HCT116 (cell line): ENCODE measurements at regions not wholly inside any gene's neighbourhood (a gene's known extent, or its start where the extent isn't known, plus 50 kb on each side); places are given as distances from the start of the nearest gene placed in this dataset.

Experiments used
- ATAC-seq: fragments of 200-7000 bp; cut with Tn5 transposase; 2 replicates; pipeline ENCODE4 v1.9.1; 2020; ENCODE audit warnings: mild to moderate bottlenecking, moderate library complexity
- BruUV-seq: library from RNA; stranded (reverse); fragments of 400-500 nt; replicated peaks from 2 replicates; lab custom pipeline; 2021; lab: Mats Ljungman, UMichigan
- CTCF ChIA-PET: fragments of 300-600 bp; sonication (Branson Sonifier 250); formaldehyde crosslinking; loops from one replicate; lab custom pipeline; 2021; ENCODE audit warnings: antibody characterized with exemption; lab: Charles Lee
- POLR2A ChIA-PET: fragments of 300-600, 350-600 bp; sonication (Branson Sonifier 250); formaldehyde crosslinking; loops from one replicate; lab custom pipeline; 2021; ENCODE audit warnings: antibody characterized with exemption; lab: Charles Lee
- RAD21 ChIA-PET, 2 experiments: fragments of 300-600 bp; sonication (Branson Sonifier 250); formaldehyde crosslinking; loops; one replicate each; lab custom pipeline; 2023; ENCODE audit warnings: low total read pairs in 2 of 2; ENCODE audit not compliant: uncharacterized antibody in 2 of 2, unreplicated experiment in 2 of 2, low non-redundant PET in 1 of 2; lab: Charles Lee
- DNase-seq: peaks from one replicate; pipeline ENCODE4 v3.0.0-alpha.2; 2010; ENCODE audit warnings: low read depth, low spot score
- H2AFZ ChIP-seq: fragments of 200-600 bp; shearing (Covaris generic), sonication (generic); 2 replicates; pipeline ENCODE4 v1.6.1; 2017; ENCODE audit warnings: low read depth, mixed run types, mixed read lengths, antibody characterized with exemption, low read length; ENCODE audit not compliant: poor library complexity, severe bottlenecking
- H3K27ac ChIP-seq: 2 replicates; pipeline ENCODE4 v1.5.1; 2012; ENCODE audit warnings: low read depth, low read length
- H3K27me3 ChIP-seq: fragments of 200-600 bp; sonication (generic); 2 replicates; pipeline ENCODE4 v1.6.1; 2016; ENCODE audit warnings: mixed run types, low read length, mixed read lengths; ENCODE audit not compliant: insufficient read depth
- H3K36me3 ChIP-seq, 2 experiments: fragments of 200-500 bp in 1 of 2; fragments of 200-600 bp in 1 of 2; sonication (Bioruptor generic) in 1 of 2; sonication (generic) in 1 of 2; 2 replicates each; pipeline versions ENCODE4 v1.5.1 to v1.6.1; 2014 to 2016; ENCODE audit warnings: low read length in 2 of 2, inconsistent platforms in 1 of 2, mixed read lengths in 1 of 2, mixed run types in 1 of 2; ENCODE audit not compliant: insufficient read depth in 2 of 2, control insufficient read depth in 1 of 2
- H3K4me1 ChIP-seq, 2 experiments: fragments of 200-600 bp in 1 of 2; sonication (generic) in 1 of 2; 2 replicates each; pipeline versions ENCODE4 v1.5.1 to v1.6.1; 2012 to 2017; ENCODE audit warnings: low read length in 2 of 2, inconsistent platforms in 1 of 2, mild to moderate bottlenecking in 1 of 2, mixed read lengths in 1 of 2, mixed run types in 1 of 2, moderate library complexity in 1 of 2; ENCODE audit not compliant: insufficient read depth in 2 of 2, control insufficient read depth in 1 of 2
- H3K4me2 ChIP-seq: fragments of 200-600 bp; sonication (generic); 2 replicates; pipeline ENCODE4 v1.6.1; 2017; ENCODE audit warnings: mixed run types, low read length, mixed read lengths
- H3K4me3 ChIP-seq, 2 experiments: fragments of 200-600 bp in 1 of 2; sonication (generic) in 1 of 2; replicated peaks in 1 of 2; 2 replicates each; pipeline ENCODE4 v1.5.1; 2011 to 2016; ENCODE audit warnings: low read length in 2 of 2, control low read depth in 1 of 2, low read depth in 1 of 2, mild to moderate bottlenecking in 1 of 2, mixed read lengths in 1 of 2, mixed run types in 1 of 2
- H3K79me2 ChIP-seq: fragments of 200-600 bp; sonication (generic); 2 replicates; pipeline ENCODE4 v1.6.1; 2017; ENCODE audit warnings: mild to moderate bottlenecking, mixed run types, low read length, moderate library complexity, mixed read lengths; ENCODE audit not compliant: insufficient read depth
- H3K9ac ChIP-seq: fragments of 200-600 bp; sonication (generic); 2 replicates; pipeline ENCODE4 v1.6.1; 2016; ENCODE audit warnings: low read length, mixed read lengths
- H3K9me2 ChIP-seq: fragments of 200-600 bp; sonication (generic), shearing (Covaris generic); 2 replicates; pipeline ENCODE4 v1.6.1; 2017; ENCODE audit warnings: mixed run types, mild to moderate bottlenecking, moderate library complexity; ENCODE audit not compliant: insufficient read depth
- H3K9me3 ChIP-seq, 2 experiments: fragments of 200-500 bp in 1 of 2; fragments of 200-600 bp in 1 of 2; sonication (Bioruptor generic) in 1 of 2; sonication (generic) in 1 of 2; 2 replicates each; pipeline ENCODE4 v1.6.1; 2014 to 2017; ENCODE audit warnings: low read length in 2 of 2, mixed read lengths in 2 of 2, inconsistent platforms in 1 of 2, low read depth in 1 of 2, mild to moderate bottlenecking in 1 of 2, mixed run types in 1 of 2, moderate library complexity in 1 of 2; ENCODE audit not compliant: control insufficient read depth in 1 of 2, insufficient read depth in 1 of 2
- H4K20me1 ChIP-seq: fragments of 200-600 bp; sonication (generic), shearing (Covaris generic); 2 replicates; pipeline ENCODE4 v1.6.1; 2017; ENCODE audit warnings: mixed run types, mild to moderate bottlenecking, moderate library complexity; ENCODE audit not compliant: insufficient read depth
- EGR1 ChIP-seq: IDR thresholded peaks from 2 replicates; pipeline ENCODE4 v1.6.1; 2012; ENCODE audit warnings: low read depth
- ELF1 ChIP-seq: IDR thresholded peaks from 2 replicates; pipeline ENCODE4 v1.6.1; 2012; ENCODE audit warnings: low read depth, borderline replicate concordance
- EZH2 ChIP-seq: fragments of 200-600 bp; sonication (generic); IDR thresholded peaks from 2 replicates; pipeline ENCODE4 v1.6.1; 2017; ENCODE audit warnings: antibody characterized with exemption, mixed run types
- EZH2phosphoT487 ChIP-seq: fragments of 200-600 bp; IDR thresholded peaks from 2 replicates; pipeline ENCODE4 v1.6.1; 2018; ENCODE audit warnings: antibody characterized with exemption, borderline replicate concordance
- FOSL1 ChIP-seq: IDR thresholded peaks from 2 replicates; pipeline ENCODE4 v1.6.1; 2012; ENCODE audit warnings: low read depth
- JUND ChIP-seq: IDR thresholded peaks from 2 replicates; pipeline ENCODE4 v1.6.1; 2012
- POLR2AphosphoS5 ChIP-seq: IDR thresholded peaks from 2 replicates; pipeline ENCODE4 v1.6.1; 2011; ENCODE audit warnings: mild to moderate bottlenecking, low read depth, low read length, moderate library complexity
- RAD21 ChIP-seq: IDR thresholded peaks from 2 replicates; pipeline ENCODE4 v1.6.1; 2012; ENCODE audit warnings: low read depth, mild to moderate bottlenecking
- SIN3A ChIP-seq: IDR thresholded peaks from 2 replicates; pipeline ENCODE4 v1.6.1; 2012; ENCODE audit warnings: low read depth
- SP1 ChIP-seq: IDR thresholded peaks from 2 replicates; pipeline ENCODE4 v1.6.1; 2012; ENCODE audit warnings: low read depth
- SRF ChIP-seq: IDR thresholded peaks from 2 replicates; pipeline ENCODE4 v1.6.1; 2012; ENCODE audit warnings: low read depth
- ZFX ChIP-seq: fragments of 450-650 bp; IDR thresholded peaks from 2 replicates; pipeline ENCODE4 v1.6.1; 2017
- ZNF274 ChIP-seq: fragments of 200-500 bp; sonication (Bioruptor generic); IDR thresholded peaks from 2 replicates; pipeline ENCODE4 v1.6.1; 2014; ENCODE audit warnings: mild to moderate bottlenecking, low read depth, low read length, inconsistent platforms
- intact Hi-C: fragments of 100-400 bp; cut with micrococcal nuclease; formaldehyde crosslinking; loops from 2 replicates; pipeline ENCODE4 v1.10.0; 2022
- TF ChIP-seq, protein P1 (sequence below): IDR thresholded peaks from 2 replicates; pipeline ENCODE4 v1.6.1; 2012
- TF ChIP-seq, protein P2 (sequence below): IDR thresholded peaks from 2 replicates; pipeline ENCODE4 v1.6.1; 2012
- TF ChIP-seq, protein P3 (sequence below): IDR thresholded peaks from 2 replicates; pipeline ENCODE4 v1.6.1; 2011; ENCODE audit warnings: mild to moderate bottlenecking, low read length, moderate library complexity; ENCODE audit not compliant: insufficient replicate concordance; ENCODE audit errors: extremely low read depth
- TF ChIP-seq, protein P4 (sequence below): IDR thresholded peaks from 2 replicates; pipeline ENCODE4 v1.6.1; 2012; ENCODE audit warnings: low read depth

DNA sequence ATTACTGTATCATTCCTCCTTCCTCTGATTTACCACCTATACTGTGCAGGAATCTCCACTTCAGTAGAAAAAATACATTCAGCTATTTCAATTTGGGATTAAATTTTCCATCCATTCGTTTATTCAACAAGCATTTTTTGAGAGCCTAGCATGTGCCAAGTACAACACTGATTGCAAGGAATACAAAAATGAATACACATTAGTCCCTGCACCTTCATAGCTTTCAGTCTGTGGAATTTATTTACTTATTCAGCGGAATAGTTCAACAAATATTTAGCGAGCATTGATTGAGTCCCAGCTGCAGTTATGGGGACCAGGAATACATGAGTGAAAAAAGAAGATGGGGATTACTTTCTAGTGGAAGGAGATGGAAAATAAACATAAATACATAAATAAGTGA lies 606.8 kb upstream of the TBL1XR1 start:
- no peak overlapping the region for H3K27ac ChIP-seq
- ATAC-seq, result no peak
- intact Hi-C loops, result no loop called here
- no peaks in the 10 kb centered on the region for H3K4me1 ChIP-seq
- CTCF ChIA-PET, result no interaction called here
- TF ChIP-seq JUND, result no peak
- TF ChIP-seq, protein P1, sequence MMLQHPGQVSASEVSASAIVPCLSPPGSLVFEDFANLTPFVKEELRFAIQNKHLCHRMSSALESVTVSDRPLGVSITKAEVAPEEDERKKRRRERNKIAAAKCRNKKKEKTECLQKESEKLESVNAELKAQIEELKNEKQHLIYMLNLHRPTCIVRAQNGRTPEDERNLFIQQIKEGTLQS, result no peak
- TF ChIP-seq, protein P2, sequence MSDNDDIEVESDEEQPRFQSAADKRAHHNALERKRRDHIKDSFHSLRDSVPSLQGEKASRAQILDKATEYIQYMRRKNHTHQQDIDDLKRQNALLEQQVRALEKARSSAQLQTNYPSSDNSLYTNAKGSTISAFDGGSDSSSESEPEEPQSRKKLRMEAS, result no peak
- TF ChIP-seq EZH2, result no peak
- no peak for TF ChIP-seq POLR2AphosphoS5
- no peak for TF ChIP-seq EGR1
- TF ChIP-seq ZNF274, result no peak
- no peak for TF ChIP-seq RAD21
- TF ChIP-seq, protein P3, sequence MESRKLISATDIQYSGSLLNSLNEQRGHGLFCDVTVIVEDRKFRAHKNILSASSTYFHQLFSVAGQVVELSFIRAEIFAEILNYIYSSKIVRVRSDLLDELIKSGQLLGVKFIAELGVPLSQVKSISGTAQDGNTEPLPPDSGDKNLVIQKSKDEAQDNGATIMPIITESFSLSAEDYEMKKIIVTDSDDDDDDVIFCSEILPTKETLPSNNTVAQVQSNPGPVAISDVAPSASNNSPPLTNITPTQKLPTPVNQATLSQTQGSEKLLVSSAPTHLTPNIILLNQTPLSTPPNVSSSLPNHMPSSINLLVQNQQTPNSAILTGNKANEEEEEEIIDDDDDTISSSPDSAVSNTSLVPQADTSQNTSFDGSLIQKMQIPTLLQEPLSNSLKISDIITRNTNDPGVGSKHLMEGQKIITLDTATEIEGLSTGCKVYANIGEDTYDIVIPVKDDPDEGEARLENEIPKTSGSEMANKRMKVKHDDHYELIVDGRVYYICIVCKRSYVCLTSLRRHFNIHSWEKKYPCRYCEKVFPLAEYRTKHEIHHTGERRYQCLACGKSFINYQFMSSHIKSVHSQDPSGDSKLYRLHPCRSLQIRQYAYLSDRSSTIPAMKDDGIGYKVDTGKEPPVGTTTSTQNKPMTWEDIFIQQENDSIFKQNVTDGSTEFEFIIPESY, result no peak
- TF ChIP-seq SIN3A, result no peak
- TF ChIP-seq ZFX, result no peak
- no peak for TF ChIP-seq FOSL1
- no peak for TF ChIP-seq SP1
- no peak for TF ChIP-seq ELF1
- TF ChIP-seq, protein P4, sequence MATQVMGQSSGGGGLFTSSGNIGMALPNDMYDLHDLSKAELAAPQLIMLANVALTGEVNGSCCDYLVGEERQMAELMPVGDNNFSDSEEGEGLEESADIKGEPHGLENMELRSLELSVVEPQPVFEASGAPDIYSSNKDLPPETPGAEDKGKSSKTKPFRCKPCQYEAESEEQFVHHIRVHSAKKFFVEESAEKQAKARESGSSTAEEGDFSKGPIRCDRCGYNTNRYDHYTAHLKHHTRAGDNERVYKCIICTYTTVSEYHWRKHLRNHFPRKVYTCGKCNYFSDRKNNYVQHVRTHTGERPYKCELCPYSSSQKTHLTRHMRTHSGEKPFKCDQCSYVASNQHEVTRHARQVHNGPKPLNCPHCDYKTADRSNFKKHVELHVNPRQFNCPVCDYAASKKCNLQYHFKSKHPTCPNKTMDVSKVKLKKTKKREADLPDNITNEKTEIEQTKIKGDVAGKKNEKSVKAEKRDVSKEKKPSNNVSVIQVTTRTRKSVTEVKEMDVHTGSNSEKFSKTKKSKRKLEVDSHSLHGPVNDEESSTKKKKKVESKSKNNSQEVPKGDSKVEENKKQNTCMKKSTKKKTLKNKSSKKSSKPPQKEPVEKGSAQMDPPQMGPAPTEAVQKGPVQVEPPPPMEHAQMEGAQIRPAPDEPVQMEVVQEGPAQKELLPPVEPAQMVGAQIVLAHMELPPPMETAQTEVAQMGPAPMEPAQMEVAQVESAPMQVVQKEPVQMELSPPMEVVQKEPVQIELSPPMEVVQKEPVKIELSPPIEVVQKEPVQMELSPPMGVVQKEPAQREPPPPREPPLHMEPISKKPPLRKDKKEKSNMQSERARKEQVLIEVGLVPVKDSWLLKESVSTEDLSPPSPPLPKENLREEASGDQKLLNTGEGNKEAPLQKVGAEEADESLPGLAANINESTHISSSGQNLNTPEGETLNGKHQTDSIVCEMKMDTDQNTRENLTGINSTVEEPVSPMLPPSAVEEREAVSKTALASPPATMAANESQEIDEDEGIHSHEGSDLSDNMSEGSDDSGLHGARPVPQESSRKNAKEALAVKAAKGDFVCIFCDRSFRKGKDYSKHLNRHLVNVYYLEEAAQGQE, result no peak
- no peak for TF ChIP-seq SRF
- no peak for TF ChIP-seq EZH2phosphoT487
- H3K36me3 ChIP-seq, result no peaks in the 10 kb centered on the region
- no peaks in the 10 kb centered on the region for H3K9me3 ChIP-seq
- no TSS peak for BruUV-seq
- no peaks in the 10 kb centered on the region for H3K79me2 ChIP-seq
- H4K20me1 ChIP-seq, result no peaks in the 10 kb centered on the region
- no peak overlapping the region for H3K4me3 ChIP-seq
- no peak overlapping the region for H3K4me2 ChIP-seq
- H3K9me2 ChIP-seq, result no peaks in the 10 kb centered on the region
- no peak overlapping the region for H3K9ac ChIP-seq
- no peak overlapping the region for H2AFZ ChIP-seq
- RAD21 ChIA-PET, result interaction anchor here in 1 of 2 experiments (0.7 kb wide), 1 partner anchor 40 kb away, joined by 3 read pairs; no protein-coding TSS in a partner anchor
- H3K27me3 ChIP-seq, result no peaks in the 10 kb centered on the region
- no peak for DNase-seq
- POLR2A ChIA-PET, result no interaction called here
